ENCODE measurements at regions not wholly inside any gene's neighbourhood (a gene's known extent, or its start where the extent isn't known, plus 50 kb on each side); places are given as distances from the start of the nearest gene placed in this dataset.
A peak's percentile ranks its signal among the peaks of the same experiment; 100 is the strongest.

DNA sequence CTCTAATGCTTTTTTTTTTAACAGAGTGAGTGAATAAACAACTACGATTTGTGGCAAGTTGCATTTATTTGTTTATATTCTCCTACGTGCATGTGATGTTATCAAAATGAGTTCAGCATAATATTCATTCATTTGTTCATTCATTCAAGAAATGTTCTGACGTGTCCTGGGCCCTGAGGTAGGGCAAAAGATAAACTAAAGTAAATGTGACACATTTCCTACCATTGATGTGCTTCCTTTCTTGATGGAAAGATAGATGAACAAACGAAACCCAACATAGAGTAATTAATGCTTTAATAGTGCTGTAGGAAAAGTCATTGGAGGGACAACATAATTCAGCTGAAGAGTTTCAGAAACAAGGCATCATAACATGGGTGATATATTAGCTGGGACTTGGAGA is 261.5 kb upstream of the KCNMB2 start:
- DNase-seq, result no peak
- Mint-ChIP-seq H3K9me3 (ENCODE audit: low read depth, unreplicated experiment) (peaks cover 19% of the 10 kb centered on the region), H3K27me3 (ENCODE audit: unreplicated experiment) (no peaks in the 10 kb centered on the region), H3K27ac (ENCODE audit: unreplicated experiment) (no peak overlapping the region), H3K4me3 (ENCODE audit: low read depth, unreplicated experiment) (no peak overlapping the region), H3K4me1 (ENCODE audit: low read depth, unreplicated experiment) (no peaks in the 10 kb centered on the region), H3K36me3 (ENCODE audit: insufficient read depth, unreplicated experiment) (no peaks in the 10 kb centered on the region)
- BruUV-seq (replicated peaks), result no TSS peak
- TF ChIP-seq, protein P1, sequence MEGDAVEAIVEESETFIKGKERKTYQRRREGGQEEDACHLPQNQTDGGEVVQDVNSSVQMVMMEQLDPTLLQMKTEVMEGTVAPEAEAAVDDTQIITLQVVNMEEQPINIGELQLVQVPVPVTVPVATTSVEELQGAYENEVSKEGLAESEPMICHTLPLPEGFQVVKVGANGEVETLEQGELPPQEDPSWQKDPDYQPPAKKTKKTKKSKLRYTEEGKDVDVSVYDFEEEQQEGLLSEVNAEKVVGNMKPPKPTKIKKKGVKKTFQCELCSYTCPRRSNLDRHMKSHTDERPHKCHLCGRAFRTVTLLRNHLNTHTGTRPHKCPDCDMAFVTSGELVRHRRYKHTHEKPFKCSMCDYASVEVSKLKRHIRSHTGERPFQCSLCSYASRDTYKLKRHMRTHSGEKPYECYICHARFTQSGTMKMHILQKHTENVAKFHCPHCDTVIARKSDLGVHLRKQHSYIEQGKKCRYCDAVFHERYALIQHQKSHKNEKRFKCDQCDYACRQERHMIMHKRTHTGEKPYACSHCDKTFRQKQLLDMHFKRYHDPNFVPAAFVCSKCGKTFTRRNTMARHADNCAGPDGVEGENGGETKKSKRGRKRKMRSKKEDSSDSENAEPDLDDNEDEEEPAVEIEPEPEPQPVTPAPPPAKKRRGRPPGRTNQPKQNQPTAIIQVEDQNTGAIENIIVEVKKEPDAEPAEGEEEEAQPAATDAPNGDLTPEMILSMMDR (IDR thresholded peaks at IDR 0.05; ENCODE audit: unreplicated experiment), result no peak
- intact Hi-C loops (cut with micrococcal nuclease; ENCODE audit: unreplicated experiment), result no loop called here
- CTCF ChIA-PET, result interaction anchor here (0.6 kb wide), 1 partner anchor 193 kb away, joined by 3 read pairs; no protein-coding TSS in a partner anchor

DNA sequence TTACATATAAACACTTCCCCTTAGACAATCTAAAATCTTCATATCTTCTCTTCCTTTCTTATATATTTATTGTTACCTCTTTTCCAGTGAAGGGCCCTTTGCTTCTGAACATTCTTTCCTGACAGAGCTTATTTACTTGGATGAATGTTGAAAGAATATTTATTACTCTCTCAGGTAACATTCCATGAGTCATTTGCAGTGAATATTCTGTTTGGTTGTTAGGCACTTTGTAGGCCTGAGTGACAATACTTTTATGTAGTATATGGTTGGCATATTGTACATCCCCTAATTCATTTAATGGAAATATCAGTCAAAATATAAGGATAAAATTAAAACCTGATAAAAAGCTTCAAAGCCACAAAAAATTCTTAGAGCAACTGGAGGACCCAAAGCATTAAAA is 260.9 kb upstream of the KCNMB2 start:
- intact Hi-C loops (cut with micrococcal nuclease; ENCODE audit: unreplicated experiment), result no loop called here

DNA sequence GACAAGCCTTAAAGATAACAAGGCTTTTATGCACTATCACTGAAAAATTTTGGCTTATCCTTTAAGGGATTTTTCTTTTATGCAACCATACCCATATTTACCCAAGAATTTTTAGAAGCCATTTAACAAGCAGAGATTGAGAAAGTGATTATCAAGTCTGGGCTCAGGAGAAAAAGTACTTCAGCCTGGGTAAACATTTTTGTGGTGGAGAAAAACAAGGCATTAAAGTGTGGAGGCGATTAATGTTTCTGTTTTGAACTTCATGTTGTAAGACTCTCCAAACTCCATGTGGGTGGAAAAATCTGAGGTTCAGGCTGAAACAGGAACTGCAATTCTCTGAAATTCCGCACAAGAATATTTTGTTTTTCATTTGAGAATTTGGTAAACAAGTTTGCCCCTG is 260.4 kb upstream of the KCNMB2 start:
- H3K4me1 Mint-ChIP-seq (ENCODE audit: low read depth, unreplicated experiment), result no peaks in the 10 kb centered on the region
- no peak overlapping the region for H3K4me3 Mint-ChIP-seq (ENCODE audit: low read depth, unreplicated experiment)
- CTCF ChIA-PET, result no interaction called here
- H3K27ac Mint-ChIP-seq (ENCODE audit: unreplicated experiment), result no peak overlapping the region
- H3K9me3 Mint-ChIP-seq (ENCODE audit: low read depth, unreplicated experiment), result peaks cover 17% of the 10 kb centered on the region
- TF ChIP-seq, protein P1 (IDR thresholded peaks at IDR 0.05; ENCODE audit: unreplicated experiment), result no peak
- no TSS peak for BruUV-seq (replicated peaks)
- intact Hi-C loops (cut with micrococcal nuclease; ENCODE audit: unreplicated experiment), result no loop called here
- no peaks in the 10 kb centered on the region for H3K36me3 Mint-ChIP-seq (ENCODE audit: insufficient read depth, unreplicated experiment)
- no peak for DNase-seq
- H3K27me3 Mint-ChIP-seq (ENCODE audit: unreplicated experiment), result no peaks in the 10 kb centered on the region

More for the DNA sequence above, 260.9 kb upstream of the KCNMB2 start:
- no peaks in the 10 kb centered on the region for H3K4me1 Mint-ChIP-seq (ENCODE audit: low read depth, unreplicated experiment)
- H3K9me3 Mint-ChIP-seq (ENCODE audit: low read depth, unreplicated experiment), result peaks cover 21% of the 10 kb centered on the region
- H3K36me3 Mint-ChIP-seq (ENCODE audit: insufficient read depth, unreplicated experiment), result no peaks in the 10 kb centered on the region
- no peak overlapping the region for H3K27ac Mint-ChIP-seq (ENCODE audit: unreplicated experiment)
- no TSS peak for BruUV-seq (replicated peaks)
- no peaks in the 10 kb centered on the region for H3K27me3 Mint-ChIP-seq (ENCODE audit: unreplicated experiment)
- DNase-seq, result no peak
- TF ChIP-seq, protein P1 (IDR thresholded peaks at IDR 0.05; ENCODE audit: unreplicated experiment), result no peak
- CTCF ChIA-PET, result no interaction called here
- no peak overlapping the region for H3K4me3 Mint-ChIP-seq (ENCODE audit: low read depth, unreplicated experiment)

DNA sequence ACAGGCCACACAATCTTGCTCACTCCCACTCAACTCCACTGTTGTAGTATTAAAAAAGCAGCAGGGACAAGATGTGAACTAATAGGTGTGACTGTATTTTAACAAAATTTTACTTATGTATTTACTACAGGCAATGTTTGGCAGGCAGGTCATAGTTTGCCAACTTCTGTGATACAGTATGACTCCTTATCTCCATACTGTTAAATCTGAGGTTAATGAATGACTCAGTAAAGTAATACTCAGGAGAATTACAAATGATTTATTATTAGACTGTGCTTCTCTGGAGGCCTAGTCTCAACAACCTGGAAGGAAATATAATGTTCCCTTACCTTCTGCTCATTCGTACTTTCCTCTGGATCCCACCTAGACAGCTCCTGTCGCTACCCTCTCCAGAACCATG is 258.6 kb upstream of the KCNMB2 start:
- BruUV-seq (replicated peaks), result no TSS peak
- CTCF ChIA-PET, result interaction anchor here (0.5 to 0.7 kb wide), 2 partner anchors 498 to 1994 kb away, joined by 3 to 5 read pairs; no protein-coding TSS in a partner anchor
- intact Hi-C loops (cut with micrococcal nuclease; ENCODE audit: unreplicated experiment), result no loop called here
- TF ChIP-seq, protein P1 (IDR thresholded peaks at IDR 0.05; ENCODE audit: unreplicated experiment), result no peak
- peak; percentile 13 for DNase-seq
- Mint-ChIP-seq H3K27ac (ENCODE audit: unreplicated experiment) (no peak overlapping the region), H3K36me3 (ENCODE audit: insufficient read depth, unreplicated experiment) (no peaks in the 10 kb centered on the region), H3K27me3 (ENCODE audit: unreplicated experiment) (no peaks in the 10 kb centered on the region), H3K9me3 (ENCODE audit: low read depth, unreplicated experiment) (peaks cover 11% of the 10 kb centered on the region), H3K4me3 (ENCODE audit: low read depth, unreplicated experiment) (no peak overlapping the region), H3K4me1 (ENCODE audit: low read depth, unreplicated experiment) (no peaks in the 10 kb centered on the region)

Data from Calu3 (cell line).